HepG2 (cell line): ENCODE measurements at regions not wholly inside any gene's neighbourhood (a gene's known extent, or its start where the extent isn't known, plus 50 kb on each side); places are given as distances from the start of the nearest gene placed in this dataset.

Experiments used
- ATAC-seq: fragments of 200-7000 bp; cut with Tn5 transposase; 3 replicates; pipeline ENCODE4 v1.9.1; 2020; ENCODE audit warnings: mild to moderate bottlenecking, moderate library complexity
- BruUV-seq: library from RNA; stranded (reverse); fragments of 400-500 nt; replicated peaks from 2 replicates; lab custom pipeline; 2021; lab: Mats Ljungman, UMichigan
- CTCF ChIA-PET: fragments of 300-600 bp; formaldehyde crosslinking; extraction: SDS; loops from one replicate; lab custom pipeline; 2021; ENCODE audit warnings: low total read pairs, inconsistent platforms, low intra/inter-chr PET ratio; lab: Yijun Ruan, JAX
- POLR2A ChIA-PET: fragments of 350-600 bp; sonication (Branson Sonifier 250); formaldehyde crosslinking; loops from one replicate; lab custom pipeline; 2020; ENCODE audit warnings: antibody characterized with exemption, inconsistent platforms; lab: Yijun Ruan, JAX
- DNase-seq: peaks from one replicate; pipeline ENCODE4 v3.0.0-alpha.2; 2015; ENCODE audit warnings: low spot score
- FAIRE-seq: peaks from 3 replicates; lab custom pipeline; 2011; peaks lifted over from hg19 to GRCh38; lab: Jason Lieb, UNC
- H2AFZ ChIP-seq: one replicate; pipeline ENCODE4 v1.6.1; 2011; ENCODE audit warnings: low read length, inconsistent platforms
- H3K27ac ChIP-seq: fragments of 300-600 bp; 3 replicates; pipeline ENCODE4 v1.8.0; 2011; ENCODE audit warnings: mixed run types, mild to moderate bottlenecking, mixed read lengths, low read length, inconsistent platforms; ENCODE audit not compliant: insufficient read depth; ENCODE audit errors: extremely low read length
- H3K27me3 ChIP-seq, 2 experiments: fragments of 200-600 bp in 1 of 2; 2 replicates in 1 of 2; 3 replicates in 1 of 2; pipeline versions ENCODE4 v1.6.0 to v1.8.0; 2011; ENCODE audit warnings: low read length in 2 of 2, mild to moderate bottlenecking in 2 of 2, moderate library complexity in 2 of 2, inconsistent platforms in 1 of 2; ENCODE audit not compliant: insufficient read depth in 2 of 2, control insufficient read depth in 1 of 2
- H3K36me3 ChIP-seq, 2 experiments: fragments of 200-600 bp in 1 of 2; replicated peaks in 1 of 2; 2 replicates in 1 of 2; 3 replicates in 1 of 2; pipeline versions ENCODE4 v1.5.1 to v1.8.0; 2011; ENCODE audit warnings: low read length in 2 of 2, inconsistent platforms in 1 of 2; ENCODE audit not compliant: insufficient read depth in 2 of 2, control insufficient read depth in 1 of 2
- H3K4me1 ChIP-seq: 2 replicates; pipeline ENCODE4 v1.5.1; 2012; ENCODE audit warnings: low read length, inconsistent platforms; ENCODE audit not compliant: insufficient read depth
- H3K4me2 ChIP-seq: 2 replicates; pipeline ENCODE4 v1.6.0; 2011; ENCODE audit warnings: low read depth, low read length, inconsistent platforms
- H3K4me3 ChIP-seq, 3 experiments: fragments of 200-600 bp in 1 of 3; sonication (generic), shearing (Covaris generic) in 1 of 3; replicated peaks in 1 of 3; 2 replicates each; pipeline ENCODE4 v1.5.1; 2011 to 2016; ENCODE audit warnings: low read length in 3 of 3, inconsistent platforms in 2 of 3, low read depth in 2 of 3, mild to moderate bottlenecking in 2 of 3, control low read depth in 1 of 3, mixed read lengths in 1 of 3; ENCODE audit not compliant: insufficient read depth in 1 of 3
- H3K79me2 ChIP-seq: one replicate; pipeline ENCODE4 v1.6.1; 2011; ENCODE audit warnings: low read length, inconsistent platforms; ENCODE audit not compliant: insufficient read depth
- H3K9ac ChIP-seq: 2 replicates; pipeline ENCODE4 v1.6.0; 2011; ENCODE audit warnings: mild to moderate bottlenecking, low read depth, low read length, inconsistent platforms; ENCODE audit not compliant: insufficient read depth
- H3K9me3 ChIP-seq: 2 replicates; pipeline ENCODE4 v1.5.1; 2012; ENCODE audit warnings: mild to moderate bottlenecking, low read length
- H4K20me1 ChIP-seq: 2 replicates; pipeline ENCODE4 v1.6.0; 2011; ENCODE audit warnings: inconsistent platforms, mild to moderate bottlenecking, low read length, moderate library complexity; ENCODE audit not compliant: insufficient read depth
- ARNT ChIP-seq: fragments of 450-650 bp; IDR thresholded peaks from 2 replicates; pipeline ENCODE4 v1.6.1; 2017
- ESRRA ChIP-seq: sonication (generic); formaldehyde crosslinking; IDR thresholded peaks from 2 replicates; pipeline ENCODE4 v1.5.1; 2020; ENCODE audit warnings: mild to moderate bottlenecking, low read depth, missing genetic modification reagents
- KDM5B ChIP-seq: sonication (generic); formaldehyde crosslinking; IDR thresholded peaks from 2 replicates; pipeline ENCODE4 v1.4.0; 2020; ENCODE audit warnings: missing genetic modification reagents, mild to moderate bottlenecking, borderline replicate concordance
- MAFG ChIP-seq: sonication (generic); formaldehyde crosslinking; IDR thresholded peaks from 2 replicates; pipeline ENCODE4 v1.5.1; 2020; ENCODE audit warnings: mild to moderate bottlenecking, missing genetic modification reagents
- PPARG ChIP-seq: conservative IDR thresholded peaks from 2 replicates; pipeline ENCODE4 v1.6.1; 2016; ENCODE audit warnings: missing biosample characterization, missing genetic modification reagents
- PTBP1 ChIP-seq: fragments of 200-400 bp; formaldehyde crosslinking; IDR thresholded peaks from 2 replicates; pipeline ENCODE4 v1.6.1; 2018; ENCODE audit warnings: low read length, low read depth; ENCODE audit not compliant: poor library complexity, severe bottlenecking
- RAD21 ChIP-seq: fragments of 450-650 bp; formaldehyde crosslinking; IDR thresholded peaks from 2 replicates; pipeline ENCODE4 v1.5.0; 2020; ENCODE audit warnings: mild to moderate bottlenecking
- SOX13 ChIP-seq, 3 experiments: fragments of 450-650 bp in 1 of 3; sonication (generic) in 1 of 3; formaldehyde crosslinking in 1 of 3; IDR thresholded peaks in 2 of 3; conservative IDR thresholded peaks in 1 of 3; 2 replicates each; pipeline versions ENCODE4 v1.5.0 to v1.6.1; 2016 to 2020; ENCODE audit warnings: antibody characterized with exemption in 1 of 3, mild to moderate bottlenecking in 1 of 3, missing compliant biosample characterization in 1 of 3, missing genetic modification reagents in 1 of 3, moderate library complexity in 1 of 3
- STAG1 ChIP-seq: sonication (generic); formaldehyde crosslinking; IDR thresholded peaks from 2 replicates; pipeline ENCODE4 v1.4.0; 2020; ENCODE audit warnings: missing genetic modification reagents
- ZBTB7A ChIP-seq: sonication (generic); formaldehyde crosslinking; IDR thresholded peaks from 2 replicates; pipeline ENCODE4 v1.8.0; 2022; ENCODE audit warnings: mild to moderate bottlenecking, missing genetic modification reagents
- ZBTB7B ChIP-seq: sonication (generic); formaldehyde crosslinking; IDR thresholded peaks from 2 replicates; pipeline ENCODE4 v1.4.0; 2020; ENCODE audit warnings: missing genetic modification reagents
- ZNF251 ChIP-seq: sonication (generic); formaldehyde crosslinking; IDR thresholded peaks from 2 replicates; pipeline ENCODE4 v1.9.0; 2021; ENCODE audit warnings: mild to moderate bottlenecking, missing genetic modification reagents
- ZSCAN31 ChIP-seq: sonication (generic); formaldehyde crosslinking; IDR thresholded peaks from 2 replicates; pipeline ENCODE4 v1.5.0; 2020; ENCODE audit warnings: low read depth, mild to moderate bottlenecking, missing genetic modification reagents
- WGBS: methylation state at CpG from one replicate; pipeline ENCODE4 v1.1.6; 2017; ENCODE audit warnings: low lambda C conversion rate; 5-methylcytosine and 5-hydroxymethylcytosine counted together
- in situ Hi-C: cut with HindIII; loops from 2 replicates; pipeline ENCODE4 v1.10.0; 2017; ENCODE audit warnings: low pct_unique_long_range_greater_than_20kb; ENCODE audit not compliant: extremely low pct_ligation_motif_present
- intact Hi-C: fragments of 100-400 bp; cut with micrococcal nuclease; formaldehyde crosslinking; loops from one replicate; pipeline ENCODE4 v1.10.0; 2022; ENCODE audit not compliant: unreplicated experiment
- TF ChIP-seq, protein P1 (sequence below): sonication (generic); formaldehyde crosslinking; IDR thresholded peaks from 2 replicates; pipeline ENCODE4 v1.4.0; 2020; ENCODE audit warnings: missing genetic modification reagents
- TF ChIP-seq, protein P2 (sequence below): sonication (generic); formaldehyde crosslinking; IDR thresholded peaks from 2 replicates; pipeline ENCODE4 v1.4.0; 2020; ENCODE audit warnings: mild to moderate bottlenecking, missing genetic modification reagents, borderline replicate concordance
- TF ChIP-seq, protein P3 (sequence below): sonication (generic); formaldehyde crosslinking; IDR thresholded peaks from 2 replicates; pipeline ENCODE4 v1.5.0; 2020; ENCODE audit warnings: missing genetic modification reagents
- TF ChIP-seq, protein P4 (sequence below): sonication (generic); formaldehyde crosslinking; IDR thresholded peaks from 2 replicates; pipeline ENCODE4 v1.5.1; 2020; ENCODE audit warnings: mild to moderate bottlenecking, missing genetic modification reagents, moderate library complexity

DNA sequence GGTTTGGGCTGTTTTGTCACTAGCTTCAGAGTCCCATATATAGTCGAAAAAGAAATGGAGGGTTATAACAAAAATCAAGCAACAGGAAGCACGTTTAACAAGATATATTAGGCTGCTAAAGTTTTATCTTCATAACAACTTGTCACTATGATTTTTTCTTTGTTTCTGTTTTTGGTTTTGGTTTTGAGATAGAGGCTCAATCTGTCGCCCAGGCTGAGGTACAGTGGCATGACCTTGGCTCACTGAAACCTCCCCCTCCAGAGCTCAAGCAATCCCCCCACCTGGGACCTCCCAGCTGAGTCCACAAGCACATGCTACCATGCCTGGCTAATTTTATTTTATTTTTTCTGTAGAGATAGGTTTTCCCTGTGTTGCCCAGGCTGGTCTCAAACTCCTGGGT is 2664.4 kb downstream of the ARAP2 start:
- H3K4me3 ChIP-seq: no peak overlapping the region
- ChIA-PET POLR2A (no interaction called here), CTCF (no interaction called here)
- intact Hi-C loops: no loop called here
- no peak overlapping the region for H3K27ac ChIP-seq
- DNase-seq (no peak), ATAC-seq (no peak), FAIRE-seq (no peak)
- H4K20me1 ChIP-seq: no peaks in the 10 kb centered on the region
- WGBS: 3% methylated on average over 3 of the region's 3 CpGs
- no peak overlapping the region for H2AFZ ChIP-seq
- in situ Hi-C loops: no loop called here
- no peaks in the 10 kb centered on the region for H3K36me3 ChIP-seq
- H3K79me2 ChIP-seq: no peaks in the 10 kb centered on the region
- no peak overlapping the region for H3K4me2 ChIP-seq
- H3K27me3 ChIP-seq: no peaks in the 10 kb centered on the region
- H3K9me3 ChIP-seq: peaks cover 62% of the 10 kb centered on the region
- no peaks in the 10 kb centered on the region for H3K4me1 ChIP-seq
- H3K9ac ChIP-seq: no peak overlapping the region
- BruUV-seq: no TSS peak
- TF ChIP-seq PTBP1: no peak
- TF ChIP-seq ZBTB7A: no peak
- TF ChIP-seq, protein P1, sequence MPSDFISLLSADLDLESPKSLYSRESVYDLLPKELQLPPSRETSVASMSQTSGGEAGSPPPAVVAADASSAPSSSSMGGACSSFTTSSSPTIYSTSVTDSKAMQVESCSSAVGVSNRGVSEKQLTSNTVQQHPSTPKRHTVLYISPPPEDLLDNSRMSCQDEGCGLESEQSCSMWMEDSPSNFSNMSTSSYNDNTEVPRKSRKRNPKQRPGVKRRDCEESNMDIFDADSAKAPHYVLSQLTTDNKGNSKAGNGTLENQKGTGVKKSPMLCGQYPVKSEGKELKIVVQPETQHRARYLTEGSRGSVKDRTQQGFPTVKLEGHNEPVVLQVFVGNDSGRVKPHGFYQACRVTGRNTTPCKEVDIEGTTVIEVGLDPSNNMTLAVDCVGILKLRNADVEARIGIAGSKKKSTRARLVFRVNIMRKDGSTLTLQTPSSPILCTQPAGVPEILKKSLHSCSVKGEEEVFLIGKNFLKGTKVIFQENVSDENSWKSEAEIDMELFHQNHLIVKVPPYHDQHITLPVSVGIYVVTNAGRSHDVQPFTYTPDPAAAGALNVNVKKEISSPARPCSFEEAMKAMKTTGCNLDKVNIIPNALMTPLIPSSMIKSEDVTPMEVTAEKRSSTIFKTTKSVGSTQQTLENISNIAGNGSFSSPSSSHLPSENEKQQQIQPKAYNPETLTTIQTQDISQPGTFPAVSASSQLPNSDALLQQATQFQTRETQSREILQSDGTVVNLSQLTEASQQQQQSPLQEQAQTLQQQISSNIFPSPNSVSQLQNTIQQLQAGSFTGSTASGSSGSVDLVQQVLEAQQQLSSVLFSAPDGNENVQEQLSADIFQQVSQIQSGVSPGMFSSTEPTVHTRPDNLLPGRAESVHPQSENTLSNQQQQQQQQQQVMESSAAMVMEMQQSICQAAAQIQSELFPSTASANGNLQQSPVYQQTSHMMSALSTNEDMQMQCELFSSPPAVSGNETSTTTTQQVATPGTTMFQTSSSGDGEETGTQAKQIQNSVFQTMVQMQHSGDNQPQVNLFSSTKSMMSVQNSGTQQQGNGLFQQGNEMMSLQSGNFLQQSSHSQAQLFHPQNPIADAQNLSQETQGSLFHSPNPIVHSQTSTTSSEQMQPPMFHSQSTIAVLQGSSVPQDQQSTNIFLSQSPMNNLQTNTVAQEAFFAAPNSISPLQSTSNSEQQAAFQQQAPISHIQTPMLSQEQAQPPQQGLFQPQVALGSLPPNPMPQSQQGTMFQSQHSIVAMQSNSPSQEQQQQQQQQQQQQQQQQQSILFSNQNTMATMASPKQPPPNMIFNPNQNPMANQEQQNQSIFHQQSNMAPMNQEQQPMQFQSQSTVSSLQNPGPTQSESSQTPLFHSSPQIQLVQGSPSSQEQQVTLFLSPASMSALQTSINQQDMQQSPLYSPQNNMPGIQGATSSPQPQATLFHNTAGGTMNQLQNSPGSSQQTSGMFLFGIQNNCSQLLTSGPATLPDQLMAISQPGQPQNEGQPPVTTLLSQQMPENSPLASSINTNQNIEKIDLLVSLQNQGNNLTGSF (CRISPR knock-in tag): no peak
- no peak for TF ChIP-seq RAD21 (CRISPR knock-in tag)
- TF ChIP-seq PPARG (CRISPR knock-in tag): no peak
- TF ChIP-seq, protein P2, sequence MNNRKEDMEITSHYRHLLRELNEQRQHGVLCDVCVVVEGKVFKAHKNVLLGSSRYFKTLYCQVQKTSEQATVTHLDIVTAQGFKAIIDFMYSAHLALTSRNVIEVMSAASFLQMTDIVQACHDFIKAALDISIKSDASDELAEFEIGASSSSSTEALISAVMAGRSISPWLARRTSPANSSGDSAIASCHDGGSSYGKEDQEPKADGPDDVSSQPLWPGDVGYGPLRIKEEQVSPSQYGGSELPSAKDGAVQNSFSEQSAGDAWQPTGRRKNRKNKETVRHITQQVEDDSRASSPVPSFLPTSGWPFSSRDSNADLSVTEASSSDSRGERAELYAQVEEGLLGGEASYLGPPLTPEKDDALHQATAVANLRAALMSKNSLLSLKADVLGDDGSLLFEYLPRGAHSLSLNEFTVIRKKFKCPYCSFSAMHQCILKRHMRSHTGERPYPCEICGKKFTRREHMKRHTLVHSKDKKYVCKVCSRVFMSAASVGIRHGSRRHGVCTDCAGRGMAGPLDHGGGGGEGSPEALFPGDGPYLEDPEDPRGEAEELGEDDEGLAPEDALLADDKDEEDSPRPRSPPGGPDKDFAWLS: no peak
- TF ChIP-seq, protein P3, sequence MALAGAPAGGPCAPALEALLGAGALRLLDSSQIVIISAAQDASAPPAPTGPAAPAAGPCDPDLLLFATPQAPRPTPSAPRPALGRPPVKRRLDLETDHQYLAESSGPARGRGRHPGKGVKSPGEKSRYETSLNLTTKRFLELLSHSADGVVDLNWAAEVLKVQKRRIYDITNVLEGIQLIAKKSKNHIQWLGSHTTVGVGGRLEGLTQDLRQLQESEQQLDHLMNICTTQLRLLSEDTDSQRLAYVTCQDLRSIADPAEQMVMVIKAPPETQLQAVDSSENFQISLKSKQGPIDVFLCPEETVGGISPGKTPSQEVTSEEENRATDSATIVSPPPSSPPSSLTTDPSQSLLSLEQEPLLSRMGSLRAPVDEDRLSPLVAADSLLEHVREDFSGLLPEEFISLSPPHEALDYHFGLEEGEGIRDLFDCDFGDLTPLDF (CRISPR knock-in tag): no peak
- TF ChIP-seq ARNT: no peak
- no peak for TF ChIP-seq ZBTB7B
- no peak for TF ChIP-seq ZSCAN31 (CRISPR knock-in tag)
- no peak for TF ChIP-seq ZNF251 (CRISPR knock-in tag)
- no peak for TF ChIP-seq ESRRA
- no peak for TF ChIP-seq MAFG (CRISPR knock-in tag)
- TF ChIP-seq STAG1 (CRISPR knock-in tag): no peak
- TF ChIP-seq KDM5B: no peak
- TF ChIP-seq, protein P4, sequence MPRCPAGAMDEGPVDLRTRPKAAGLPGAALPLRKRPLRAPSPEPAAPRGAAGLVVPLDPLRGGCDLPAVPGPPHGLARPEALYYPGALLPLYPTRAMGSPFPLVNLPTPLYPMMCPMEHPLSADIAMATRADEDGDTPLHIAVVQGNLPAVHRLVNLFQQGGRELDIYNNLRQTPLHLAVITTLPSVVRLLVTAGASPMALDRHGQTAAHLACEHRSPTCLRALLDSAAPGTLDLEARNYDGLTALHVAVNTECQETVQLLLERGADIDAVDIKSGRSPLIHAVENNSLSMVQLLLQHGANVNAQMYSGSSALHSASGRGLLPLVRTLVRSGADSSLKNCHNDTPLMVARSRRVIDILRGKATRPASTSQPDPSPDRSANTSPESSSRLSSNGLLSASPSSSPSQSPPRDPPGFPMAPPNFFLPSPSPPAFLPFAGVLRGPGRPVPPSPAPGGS (CRISPR knock-in tag): no peak
- no peak for TF ChIP-seq SOX13 (IDR thresholded peaks at IDR 0.05)
- TF ChIP-seq SOX13 (CRISPR knock-in tag; conservative IDR thresholded peaks at IDR 0.05 in 1 of 2, IDR thresholded peaks at IDR 0.05 in 1 of 2): no peak
